ENCODE measurements at regions not wholly inside any gene's neighbourhood (a gene's known extent, or its start where the extent isn't known, plus 50 kb on each side); places are given as distances from the start of the nearest gene placed in this dataset.

DNA sequence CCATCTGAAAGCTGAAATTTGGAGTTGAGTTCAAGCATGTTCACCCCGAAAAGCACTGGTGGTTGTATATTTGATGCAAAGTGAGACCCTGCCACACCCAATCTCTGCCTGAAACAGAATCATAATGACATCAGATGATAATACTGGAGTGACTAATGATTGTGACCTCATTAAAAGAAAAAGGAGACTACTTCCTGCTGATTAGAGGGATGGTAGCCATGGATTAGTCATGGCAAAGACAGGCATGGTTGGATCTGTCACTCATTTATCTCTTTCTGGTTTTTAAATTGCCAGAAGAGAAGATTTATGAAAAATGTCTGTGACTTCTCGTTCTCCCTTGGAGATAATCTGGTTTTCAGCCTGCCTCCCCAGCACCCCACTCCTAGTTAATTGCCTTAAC lies 101.2 kb downstream of the BAMBI start:
- Histone ChIP-seq H3K9me3 (ENCODE audit: control insufficient read depth, insufficient read depth, low read depth, low read length) (no peaks in the 10 kb centered on the region), H3K27ac (ENCODE audit: extremely low read depth, low read depth, low read length) (no peak overlapping the region), H3K4me1 (ENCODE audit: control insufficient read depth, insufficient read depth, low read length) (0 out of 2 replicates have a peak, but pooled peaks cover 5% of the 10 kb centered on the region), H3K4me3 (ENCODE audit: low read depth, low read length) (no peak overlapping the region), H3K36me3 (ENCODE audit: control insufficient read depth in 2 of 2, insufficient read depth in 1 of 2, low read length in 2 of 2) (no peaks in the 10 kb centered on the region)
- ChIA-PET POLR2A (no interaction called here), CTCF (no interaction called here)
- TF ChIP-seq, protein P1, sequence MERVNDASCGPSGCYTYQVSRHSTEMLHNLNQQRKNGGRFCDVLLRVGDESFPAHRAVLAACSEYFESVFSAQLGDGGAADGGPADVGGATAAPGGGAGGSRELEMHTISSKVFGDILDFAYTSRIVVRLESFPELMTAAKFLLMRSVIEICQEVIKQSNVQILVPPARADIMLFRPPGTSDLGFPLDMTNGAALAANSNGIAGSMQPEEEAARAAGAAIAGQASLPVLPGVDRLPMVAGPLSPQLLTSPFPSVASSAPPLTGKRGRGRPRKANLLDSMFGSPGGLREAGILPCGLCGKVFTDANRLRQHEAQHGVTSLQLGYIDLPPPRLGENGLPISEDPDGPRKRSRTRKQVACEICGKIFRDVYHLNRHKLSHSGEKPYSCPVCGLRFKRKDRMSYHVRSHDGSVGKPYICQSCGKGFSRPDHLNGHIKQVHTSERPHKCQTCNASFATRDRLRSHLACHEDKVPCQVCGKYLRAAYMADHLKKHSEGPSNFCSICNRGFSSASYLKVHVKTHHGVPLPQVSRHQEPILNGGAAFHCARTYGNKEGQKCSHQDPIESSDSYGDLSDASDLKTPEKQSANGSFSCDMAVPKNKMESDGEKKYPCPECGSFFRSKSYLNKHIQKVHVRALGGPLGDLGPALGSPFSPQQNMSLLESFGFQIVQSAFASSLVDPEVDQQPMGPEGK (tag by site-specific recombination; IDR thresholded peaks at IDR 0.05), result no peak
- TF ChIP-seq HOXC10 (CRISPR knock-in tag; IDR thresholded peaks at IDR 0.05) (no peak), ZNF112 (tag by site-specific recombination; IDR thresholded peaks at IDR 0.05) (no peak), ZNF169 (tag by site-specific recombination; IDR thresholded peaks at IDR 0.05) (no peak), ZNF571 (tag by site-specific recombination; IDR thresholded peaks at IDR 0.05) (no peak), ZBTB20 (tag by site-specific recombination; IDR thresholded peaks at IDR 0.05) (no peak), ZNF37A (tag by site-specific recombination; IDR thresholded peaks at IDR 0.05) (no peak), ZNF335 (tag by site-specific recombination; conservative IDR thresholded peaks at IDR 0.05) (0 out of 2 replicates have a peak, but pooled peaks have one; percentile 23), ZNF184 (tag by site-specific recombination; IDR thresholded peaks at IDR 0.05) (0 out of 2 replicates have a peak, but pooled peaks have one; percentile 42), SP7 (tag by site-specific recombination; IDR thresholded peaks at IDR 0.05) (peak; percentile 63; the same call in 1 of the 2 replicates), ZEB2 (tag by site-specific recombination; IDR thresholded peaks at IDR 0.05) (0 out of 2 replicates have a peak, but pooled peaks have one; percentile 52), ZNF311 (tag by site-specific recombination; IDR thresholded peaks at IDR 0.05; ENCODE audit: borderline replicate concordance) (no peak), ZNF274 (IDR thresholded peaks at IDR 0.05; ENCODE audit: low read length) (no peak), ZNF274 (tag by site-specific recombination; IDR thresholded peaks at IDR 0.05; ENCODE audit: borderline replicate concordance) (no peak), ZSCAN16 (tag by site-specific recombination; IDR thresholded peaks at IDR 0.05) (no peak), OSR2 (tag by site-specific recombination; IDR thresholded peaks at IDR 0.05) (0 out of 2 replicates have a peak, but pooled peaks have one; percentile 17), ZNF223 (tag by site-specific recombination; IDR thresholded peaks at IDR 0.05) (no peak), ZNF366 (tag by site-specific recombination; conservative IDR thresholded peaks at IDR 0.05) (peak; percentile 49; the same call in 1 of the 2 replicates), ZNF530 (tag by site-specific recombination; IDR thresholded peaks at IDR 0.05; ENCODE audit: low read depth) (no peak), ZNF155 (tag by site-specific recombination; IDR thresholded peaks at IDR 0.05) (no peak), MEIS1 (CRISPR knock-in tag; IDR thresholded peaks at IDR 0.05; ENCODE audit: borderline replicate concordance) (no peak), ZNF394 (tag by site-specific recombination; IDR thresholded peaks at IDR 0.05; ENCODE audit: borderline replicate concordance) (no peak), ZNF629 (tag by site-specific recombination; IDR thresholded peaks at IDR 0.05) (peak; percentile 95), TCF7L2 (IDR thresholded peaks at IDR 0.05; ENCODE audit: borderline replicate concordance, low read depth, low read length) (no peak), ZBTB21 (tag by site-specific recombination; IDR thresholded peaks at IDR 0.05) (peak; percentile 92), ZNF843 (tag by site-specific recombination; IDR thresholded peaks at IDR 0.05) (0 out of 2 replicates have a peak, but pooled peaks have one; percentile 32)
- TF ChIP-seq, protein P2, sequence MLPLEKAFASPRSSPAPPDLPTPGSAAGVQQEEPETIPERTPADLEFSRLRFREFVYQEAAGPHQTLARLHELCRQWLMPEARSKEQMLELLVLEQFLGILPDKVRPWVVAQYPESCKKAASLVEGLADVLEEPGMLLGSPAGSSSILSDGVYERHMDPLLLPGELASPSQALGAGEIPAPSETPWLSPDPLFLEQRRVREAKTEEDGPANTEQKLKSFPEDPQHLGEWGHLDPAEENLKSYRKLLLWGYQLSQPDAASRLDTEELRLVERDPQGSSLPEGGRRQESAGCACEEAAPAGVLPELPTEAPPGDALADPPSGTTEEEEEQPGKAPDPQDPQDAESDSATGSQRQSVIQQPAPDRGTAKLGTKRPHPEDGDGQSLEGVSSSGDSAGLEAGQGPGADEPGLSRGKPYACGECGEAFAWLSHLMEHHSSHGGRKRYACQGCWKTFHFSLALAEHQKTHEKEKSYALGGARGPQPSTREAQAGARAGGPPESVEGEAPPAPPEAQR (tag by site-specific recombination; IDR thresholded peaks at IDR 0.05), result no peak
- TF ChIP-seq, protein P3, sequence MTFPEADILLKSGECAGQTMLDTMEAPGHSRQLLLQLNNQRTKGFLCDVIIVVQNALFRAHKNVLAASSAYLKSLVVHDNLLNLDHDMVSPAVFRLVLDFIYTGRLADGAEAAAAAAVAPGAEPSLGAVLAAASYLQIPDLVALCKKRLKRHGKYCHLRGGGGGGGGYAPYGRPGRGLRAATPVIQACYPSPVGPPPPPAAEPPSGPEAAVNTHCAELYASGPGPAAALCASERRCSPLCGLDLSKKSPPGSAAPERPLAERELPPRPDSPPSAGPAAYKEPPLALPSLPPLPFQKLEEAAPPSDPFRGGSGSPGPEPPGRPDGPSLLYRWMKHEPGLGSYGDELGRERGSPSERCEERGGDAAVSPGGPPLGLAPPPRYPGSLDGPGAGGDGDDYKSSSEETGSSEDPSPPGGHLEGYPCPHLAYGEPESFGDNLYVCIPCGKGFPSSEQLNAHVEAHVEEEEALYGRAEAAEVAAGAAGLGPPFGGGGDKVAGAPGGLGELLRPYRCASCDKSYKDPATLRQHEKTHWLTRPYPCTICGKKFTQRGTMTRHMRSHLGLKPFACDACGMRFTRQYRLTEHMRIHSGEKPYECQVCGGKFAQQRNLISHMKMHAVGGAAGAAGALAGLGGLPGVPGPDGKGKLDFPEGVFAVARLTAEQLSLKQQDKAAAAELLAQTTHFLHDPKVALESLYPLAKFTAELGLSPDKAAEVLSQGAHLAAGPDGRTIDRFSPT (tag by site-specific recombination; IDR thresholded peaks at IDR 0.05), result peak; percentile 53; the same call in 1 of the 2 replicates
- TF ChIP-seq, protein P4, sequence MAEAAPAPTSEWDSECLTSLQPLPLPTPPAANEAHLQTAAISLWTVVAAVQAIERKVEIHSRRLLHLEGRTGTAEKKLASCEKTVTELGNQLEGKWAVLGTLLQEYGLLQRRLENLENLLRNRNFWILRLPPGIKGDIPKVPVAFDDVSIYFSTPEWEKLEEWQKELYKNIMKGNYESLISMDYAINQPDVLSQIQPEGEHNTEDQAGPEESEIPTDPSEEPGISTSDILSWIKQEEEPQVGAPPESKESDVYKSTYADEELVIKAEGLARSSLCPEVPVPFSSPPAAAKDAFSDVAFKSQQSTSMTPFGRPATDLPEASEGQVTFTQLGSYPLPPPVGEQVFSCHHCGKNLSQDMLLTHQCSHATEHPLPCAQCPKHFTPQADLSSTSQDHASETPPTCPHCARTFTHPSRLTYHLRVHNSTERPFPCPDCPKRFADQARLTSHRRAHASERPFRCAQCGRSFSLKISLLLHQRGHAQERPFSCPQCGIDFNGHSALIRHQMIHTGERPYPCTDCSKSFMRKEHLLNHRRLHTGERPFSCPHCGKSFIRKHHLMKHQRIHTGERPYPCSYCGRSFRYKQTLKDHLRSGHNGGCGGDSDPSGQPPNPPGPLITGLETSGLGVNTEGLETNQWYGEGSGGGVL (tag by site-specific recombination; IDR thresholded peaks at IDR 0.05), result peak; percentile 17; the same call in 1 of the 2 replicates
- TF ChIP-seq, protein P5, sequence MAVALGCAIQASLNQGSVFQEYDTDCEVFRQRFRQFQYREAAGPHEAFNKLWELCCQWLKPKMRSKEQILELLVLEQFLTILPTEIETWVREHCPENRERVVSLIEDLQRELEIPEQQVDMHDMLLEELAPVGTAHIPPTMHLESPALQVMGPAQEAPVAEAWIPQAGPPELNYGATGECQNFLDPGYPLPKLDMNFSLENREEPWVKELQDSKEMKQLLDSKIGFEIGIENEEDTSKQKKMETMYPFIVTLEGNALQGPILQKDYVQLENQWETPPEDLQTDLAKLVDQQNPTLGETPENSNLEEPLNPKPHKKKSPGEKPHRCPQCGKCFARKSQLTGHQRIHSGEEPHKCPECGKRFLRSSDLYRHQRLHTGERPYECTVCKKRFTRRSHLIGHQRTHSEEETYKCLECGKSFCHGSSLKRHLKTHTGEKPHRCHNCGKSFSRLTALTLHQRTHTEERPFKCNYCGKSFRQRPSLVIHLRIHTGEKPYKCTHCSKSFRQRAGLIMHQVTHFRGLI (tag by site-specific recombination; IDR thresholded peaks at IDR 0.05), result no peak
